HG03097 (cell line): ENCODE measurements at regions not wholly inside any gene's neighbourhood (a gene's known extent, or its start where the extent isn't known, plus 50 kb on each side); places are given as distances from the start of the nearest gene placed in this dataset.

Experiments
- ATAC-seq: cut with Tn5 transposase; IDR thresholded peaks from one replicate; pipeline ENCODE4 v1.9.1; 2021; ENCODE audit not compliant: unreplicated experiment, low FRiP score

GRCh38 chr18:75529394-75529793, 101.9 kb upstream of the SMIM21 start:
- ATAC-seq, result no peak

GRCh38 chr18:75527848-75528685, 100.6 kb upstream of the SMIM21 start:
- no peak for ATAC-seq

- ATAC-seq, result no peak
These were observed 98.5 kb upstream of the SMIM21 start for GRCh38 chr18:75526038-75526437.

- ATAC-seq, result no peak
These were observed 97.8 kb upstream of the SMIM21 start for GRCh38 chr18:75525331-75525730.

- ATAC-seq, result no peak
These were observed 97.3 kb upstream of the SMIM21 start for GRCh38 chr18:75524841-75525240.

- no peak for ATAC-seq
These were observed 96.7 kb upstream of the SMIM21 start for GRCh38 chr18:75524181-75524580.

- no peak for ATAC-seq
These were observed 94.3 kb upstream of the SMIM21 start for GRCh38 chr18:75521816-75522215.

- ATAC-seq, result no peak
These were observed 90.5 kb upstream of the SMIM21 start for GRCh38 chr18:75518007-75518406.

- no peak for ATAC-seq
These were observed 89.8 kb upstream of the SMIM21 start for GRCh38 chr18:75517286-75517685.

GRCh38 chr18:75507636-75508035, 80.1 kb upstream of the SMIM21 start:
- ATAC-seq, result no peak

GRCh38 chr18:75506913-75507312, 79.4 kb upstream of the SMIM21 start:
- ATAC-seq, result no peak

GRCh38 chr18:75504469-75504868, 77.0 kb upstream of the SMIM21 start:
- ATAC-seq, result no peak

- ATAC-seq, result no peak
These were observed 76.1 kb upstream of the SMIM21 start for GRCh38 chr18:75503615-75504014.

GRCh38 chr18:75502286-75502685, 74.8 kb upstream of the SMIM21 start:
- ATAC-seq, result no peak

GRCh38 chr18:75500545-75500944, 73.0 kb upstream of the SMIM21 start:
- no peak for ATAC-seq

- no peak for ATAC-seq
These were observed 70.2 kb upstream of the SMIM21 start for GRCh38 chr18:75497576-75498235.

- no peak for ATAC-seq
These were observed 68.6 kb upstream of the SMIM21 start for GRCh38 chr18:75496151-75496550.

GRCh38 chr18:75492852-75493251, 65.3 kb upstream of the SMIM21 start:
- no peak for ATAC-seq

- no peak for ATAC-seq
These were observed 63.9 kb upstream of the SMIM21 start for GRCh38 chr18:75491361-75491760.

GRCh38 chr18:75489493-75490190, 62.1 kb upstream of the SMIM21 start:
- ATAC-seq, result no peak

- ATAC-seq, result no peak
These were observed 56.2 kb upstream of the SMIM21 start for GRCh38 chr18:75483662-75484061.
